Hepatic stellate cell (primary cell): ENCODE measurements at regions not wholly inside any gene's neighbourhood (a gene's known extent, or its start where the extent isn't known, plus 50 kb on each side); places are given as distances from the start of the nearest gene placed in this dataset.

Experiments
- DNase-seq: peaks from one replicate; pipeline ENCODE4 v3.0.0; 2011; ENCODE audit warnings: low spot score

GRCh38 chr18:68103561-68103960, 587.0 kb upstream of the DSEL start:
- no peak for DNase-seq

GRCh38 chr18:68102117-68102516, 585.6 kb upstream of the DSEL start:
- DNase-seq = no peak

DNA sequence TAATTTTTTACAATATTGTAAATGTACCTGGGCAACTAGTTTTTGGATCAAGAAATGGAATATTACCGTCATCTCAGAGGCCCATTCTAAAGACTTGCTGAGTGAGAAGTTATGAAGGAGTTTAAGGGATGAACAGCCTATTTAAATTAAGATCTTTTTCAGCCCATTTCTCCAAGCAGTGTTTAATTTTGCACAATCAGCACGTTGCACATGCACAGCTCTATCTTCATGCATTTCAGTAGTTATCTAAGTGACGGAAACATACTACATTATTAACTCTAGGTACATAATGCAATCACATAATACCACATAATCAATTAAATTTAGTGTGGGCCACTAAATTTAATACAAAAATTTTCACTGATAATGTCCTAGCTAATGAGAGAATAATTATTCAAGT, 582.1 kb upstream of the DSEL start:
- no peak for DNase-seq

DNA sequence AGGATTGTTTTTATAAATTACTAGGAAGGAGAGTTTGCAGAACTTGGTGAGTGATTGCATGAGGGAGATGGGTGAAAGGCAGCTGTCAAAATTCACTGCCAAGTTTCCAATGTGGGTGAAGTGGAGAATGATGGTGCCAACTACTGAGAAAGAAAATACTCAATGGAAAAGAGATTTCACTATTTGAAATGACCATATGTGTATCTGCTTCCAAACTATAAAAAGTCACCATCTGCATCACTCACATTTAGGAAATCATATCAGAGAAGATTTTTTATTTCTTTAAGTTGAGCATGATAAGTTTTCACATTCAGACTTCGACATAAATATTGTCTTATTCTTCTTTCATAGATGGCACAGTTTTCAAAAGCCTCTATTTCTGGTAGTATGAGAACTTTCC, 570.0 kb upstream of the DSEL start:
- no peak for DNase-seq

GRCh38 chr18:68085251-68085650, 568.7 kb upstream of the DSEL start:
- DNase-seq = no peak

- DNase-seq = no peak
Measured at GRCh38 chr18:68083776-68084175, 567.3 kb upstream of the DSEL start.

DNA sequence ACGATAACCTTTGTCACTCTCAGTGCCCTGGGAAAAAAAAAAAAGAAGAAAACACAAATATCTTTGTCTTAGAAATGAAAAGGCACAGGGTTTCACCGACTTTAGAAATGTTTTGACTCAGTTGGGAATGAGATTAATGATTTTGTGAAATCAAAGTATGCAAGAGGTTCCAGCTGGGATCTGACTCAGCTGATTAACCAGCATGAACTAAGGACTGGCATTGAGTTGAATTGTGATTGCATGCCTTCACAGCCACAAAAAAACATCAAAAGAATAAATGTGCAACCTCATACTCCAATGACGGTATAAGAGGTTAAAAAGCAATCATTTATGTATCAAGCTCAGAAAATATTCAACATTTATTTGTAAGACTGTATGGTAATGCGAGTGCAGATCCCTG, 566.6 kb upstream of the DSEL start:
- DNase-seq = peak; percentile 19

- DNase-seq = no peak
Measured at GRCh38 chr18:68072744-68073143, 556.2 kb upstream of the DSEL start.

DNA sequence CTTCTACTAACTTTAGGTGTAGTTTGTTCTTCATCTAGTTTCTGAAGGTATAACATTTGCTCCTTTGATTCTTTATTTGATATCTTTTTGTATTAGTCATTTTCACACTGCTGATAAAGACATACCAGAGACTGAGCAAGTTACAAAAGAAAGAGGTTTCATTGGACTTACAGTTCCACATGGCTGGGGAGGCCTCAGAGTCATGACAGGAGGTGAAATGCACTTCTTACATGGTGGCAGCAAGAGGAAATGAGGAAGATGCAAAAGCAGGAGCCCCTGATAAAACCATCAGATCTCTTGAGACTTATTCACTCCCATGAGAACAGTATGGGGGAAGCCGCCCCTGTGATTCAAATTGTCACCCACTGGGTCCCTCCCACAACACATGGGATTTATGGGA, 544.4 kb upstream of the DSEL start:
- no peak for DNase-seq

DNA sequence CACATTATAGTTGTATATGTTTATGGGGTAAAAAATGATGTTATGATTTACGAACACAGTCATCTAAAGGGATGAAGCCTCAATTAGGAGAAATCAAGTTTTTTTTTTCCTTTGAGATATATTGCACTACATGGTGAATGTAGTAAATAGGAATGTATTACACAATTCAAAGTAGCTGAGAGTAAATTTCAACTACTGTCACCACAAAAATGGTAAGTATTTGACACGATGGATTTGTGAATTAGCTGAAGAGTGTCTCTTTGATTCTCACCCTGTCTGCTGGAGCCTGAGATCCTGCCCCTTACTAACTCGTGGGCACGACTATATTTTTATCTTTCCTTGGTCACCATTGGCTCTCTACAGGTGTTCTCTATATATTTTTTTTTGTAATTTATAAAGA, 540.4 kb upstream of the DSEL start:
- DNase-seq = no peak

GRCh38 chr18:68054669-68055068, 538.1 kb upstream of the DSEL start:
- DNase-seq = no peak

- no peak for DNase-seq
Measured at GRCh38 chr18:68053290-68053689, 536.8 kb upstream of the DSEL start.

- no peak for DNase-seq
Measured at GRCh38 chr18:68041327-68041726, 524.8 kb upstream of the DSEL start.

DNA sequence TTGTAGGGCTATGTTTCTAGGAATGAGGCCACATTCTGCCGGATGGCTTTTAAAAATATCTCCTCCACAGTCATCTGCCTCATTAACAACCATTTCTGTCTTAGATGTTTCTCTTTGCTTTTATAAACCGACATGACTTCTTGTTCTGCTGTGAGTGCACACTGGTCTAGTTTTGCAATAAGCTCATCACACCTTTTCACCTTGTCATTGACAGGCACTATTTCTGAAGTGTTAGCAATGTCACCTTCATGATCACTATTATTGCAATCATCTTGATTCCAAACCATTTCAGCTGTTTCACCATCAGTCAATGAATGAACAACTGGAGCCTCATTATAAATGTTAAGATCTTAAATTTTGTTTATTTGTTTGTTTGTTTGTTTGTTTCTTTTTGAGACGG, 523.7 kb upstream of the DSEL start:
- no peak for DNase-seq

- no peak for DNase-seq
Measured at GRCh38 chr18:68035774-68036522, 519.4 kb upstream of the DSEL start.

GRCh38 chr18:68034296-68034695, 517.8 kb upstream of the DSEL start:
- peak; percentile 1 for DNase-seq

- peak; percentile 2 for DNase-seq
Measured at GRCh38 chr18:68033466-68033865, 516.9 kb upstream of the DSEL start.

DNA sequence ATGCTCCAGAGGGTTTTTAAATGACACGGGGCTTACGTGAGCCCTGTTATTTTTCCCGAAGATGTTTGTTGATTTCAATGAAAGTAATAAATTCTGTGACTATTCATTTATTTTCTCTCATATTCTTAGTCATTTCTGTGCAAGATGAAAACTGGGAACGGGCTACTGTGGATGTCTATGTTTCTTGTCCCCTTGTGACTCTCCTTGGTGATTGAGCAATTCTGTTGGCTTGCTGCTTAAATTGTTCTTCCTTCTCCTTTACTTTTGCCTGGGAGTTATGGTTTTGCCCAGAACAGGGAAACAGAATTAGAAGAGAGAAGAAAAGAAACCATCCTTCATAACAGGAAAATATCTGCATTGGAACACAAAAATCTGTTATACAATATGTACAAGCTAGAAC, 508.2 kb upstream of the DSEL start:
- no peak for DNase-seq

- DNase-seq = no peak
Measured at GRCh38 chr18:68017385-68017784, 500.9 kb upstream of the DSEL start.

DNA sequence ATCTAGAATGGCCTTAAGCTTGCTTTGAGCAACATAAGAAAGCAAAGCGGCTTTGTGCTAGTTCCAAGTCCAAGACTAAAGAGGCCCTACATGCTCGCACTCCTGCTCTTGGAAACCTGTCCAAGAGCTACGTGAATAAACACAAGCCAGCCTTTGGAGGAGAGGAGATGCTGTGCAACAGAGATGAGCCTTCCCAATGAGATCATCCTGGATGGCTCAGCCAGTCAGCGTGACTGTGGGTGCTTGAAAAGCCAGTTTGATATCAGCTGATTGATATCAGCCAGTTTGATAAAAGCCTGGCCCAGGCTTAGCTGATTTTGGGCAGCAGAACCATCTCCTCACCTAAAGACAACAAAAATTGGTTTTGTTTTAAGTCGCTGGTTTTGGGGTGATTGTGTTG, 481.0 kb upstream of the DSEL start:
- no peak for DNase-seq

- no peak for DNase-seq
Measured at GRCh38 chr18:67995769-67996168, 479.2 kb upstream of the DSEL start.

GRCh38 chr18:67980241-67980640, 463.7 kb upstream of the DSEL start:
- DNase-seq = no peak

DNA sequence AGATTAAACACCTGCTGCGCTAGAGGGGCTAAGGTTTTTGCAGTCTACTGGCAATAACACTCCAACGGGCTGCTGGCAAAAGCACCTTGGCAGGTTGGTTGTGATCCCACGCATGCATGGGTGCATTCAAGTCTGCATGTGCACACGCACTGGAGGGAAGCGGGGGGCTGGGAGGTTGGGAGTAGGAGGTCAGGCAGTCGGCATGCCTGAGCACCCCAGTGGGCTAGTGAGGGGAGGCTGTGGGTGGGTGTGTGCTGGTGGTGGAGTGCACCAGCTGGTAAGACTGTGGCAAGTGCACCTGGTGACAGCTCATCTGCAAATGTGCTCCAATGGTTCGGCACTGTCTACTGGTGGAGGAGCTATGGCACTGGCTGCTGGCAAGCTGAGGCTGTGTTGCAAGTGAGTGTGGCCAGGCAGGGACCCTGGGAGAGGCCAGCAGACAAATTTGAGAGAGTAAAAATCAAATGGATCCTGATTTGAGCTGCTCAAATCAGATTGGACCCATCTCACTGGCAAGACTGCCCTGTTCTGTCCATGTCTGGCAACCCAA, 460.6 kb upstream of the DSEL start:
- no peak for DNase-seq

DNA sequence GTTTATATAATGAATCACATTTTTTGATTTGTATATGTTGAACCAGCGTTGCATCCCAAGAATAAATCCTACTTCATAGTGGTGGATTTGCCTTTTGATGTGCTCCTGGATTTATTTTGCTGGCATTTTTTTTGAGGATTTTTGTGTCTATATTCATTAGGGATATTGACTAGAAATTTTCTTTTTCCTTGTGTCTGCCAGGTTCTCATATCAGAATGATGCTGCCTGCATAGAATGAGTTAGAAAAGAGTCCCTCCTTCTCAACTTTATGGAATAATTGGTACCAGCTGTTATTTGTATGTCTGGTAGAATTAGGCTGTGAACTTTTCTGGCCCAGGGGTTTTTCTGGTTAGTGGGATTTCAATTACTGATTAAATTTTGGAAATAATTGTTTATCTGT, 457.4 kb upstream of the DSEL start:
- no peak for DNase-seq
